ENCODE measurements at regions not wholly inside any gene's neighbourhood (a gene's known extent, or its start where the extent isn't known, plus 50 kb on each side); places are given as distances from the start of the nearest gene placed in this dataset.

- no peak for DNase-seq
Measured at GRCh38 chr13:66106246-66106645, 1123.9 kb downstream of the PCDH9 start.

DNA sequence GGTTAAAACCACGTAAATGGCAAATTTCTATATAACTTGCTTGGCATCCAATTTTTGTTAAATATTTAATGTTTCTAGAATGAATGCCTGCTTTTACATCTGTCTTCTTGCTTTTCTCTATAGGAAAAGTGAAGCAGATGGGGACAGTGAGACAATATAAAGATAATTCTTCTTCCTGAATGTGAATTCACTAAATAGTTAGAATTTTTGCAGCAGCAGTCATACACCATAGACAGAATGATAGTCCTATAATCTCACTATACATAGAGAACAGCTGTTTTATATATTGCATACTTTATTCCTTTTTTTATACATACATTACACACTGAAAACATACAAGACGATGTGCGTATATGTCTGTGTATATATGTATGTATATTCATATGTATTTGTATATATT is 1127.3 kb downstream of the PCDH9 start:
- Mint-ChIP-seq H3K4me3 (no peak overlapping the region), H3K27ac (no peak overlapping the region), H3K27me3 (ENCODE audit: low read depth, poor library complexity) (no peaks in the 10 kb centered on the region), H3K36me3 (ENCODE audit: low read depth) (no peaks in the 10 kb centered on the region), H3K4me1 (peaks cover 6% of the 10 kb centered on the region), H3K9me3 (no peaks in the 10 kb centered on the region)
- DNase-seq: no peak
- TF ChIP-seq, protein P1, sequence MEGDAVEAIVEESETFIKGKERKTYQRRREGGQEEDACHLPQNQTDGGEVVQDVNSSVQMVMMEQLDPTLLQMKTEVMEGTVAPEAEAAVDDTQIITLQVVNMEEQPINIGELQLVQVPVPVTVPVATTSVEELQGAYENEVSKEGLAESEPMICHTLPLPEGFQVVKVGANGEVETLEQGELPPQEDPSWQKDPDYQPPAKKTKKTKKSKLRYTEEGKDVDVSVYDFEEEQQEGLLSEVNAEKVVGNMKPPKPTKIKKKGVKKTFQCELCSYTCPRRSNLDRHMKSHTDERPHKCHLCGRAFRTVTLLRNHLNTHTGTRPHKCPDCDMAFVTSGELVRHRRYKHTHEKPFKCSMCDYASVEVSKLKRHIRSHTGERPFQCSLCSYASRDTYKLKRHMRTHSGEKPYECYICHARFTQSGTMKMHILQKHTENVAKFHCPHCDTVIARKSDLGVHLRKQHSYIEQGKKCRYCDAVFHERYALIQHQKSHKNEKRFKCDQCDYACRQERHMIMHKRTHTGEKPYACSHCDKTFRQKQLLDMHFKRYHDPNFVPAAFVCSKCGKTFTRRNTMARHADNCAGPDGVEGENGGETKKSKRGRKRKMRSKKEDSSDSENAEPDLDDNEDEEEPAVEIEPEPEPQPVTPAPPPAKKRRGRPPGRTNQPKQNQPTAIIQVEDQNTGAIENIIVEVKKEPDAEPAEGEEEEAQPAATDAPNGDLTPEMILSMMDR (IDR thresholded peaks at IDR 0.05): no peak

More at GRCh38 chr13:66106246-66106645, 1123.9 kb downstream of the PCDH9 start:
- H3K27ac Mint-ChIP-seq: no peak overlapping the region
- no peaks in the 10 kb centered on the region for H3K27me3 Mint-ChIP-seq (ENCODE audit: low read depth, poor library complexity)
- H3K36me3 Mint-ChIP-seq (ENCODE audit: low read depth): no peaks in the 10 kb centered on the region
- TF ChIP-seq, protein P1 (IDR thresholded peaks at IDR 0.05): no peak
- no peaks in the 10 kb centered on the region for H3K4me1 Mint-ChIP-seq
- H3K9me3 Mint-ChIP-seq: no peaks in the 10 kb centered on the region
- no peak overlapping the region for H3K4me3 Mint-ChIP-seq

- H3K4me3 Mint-ChIP-seq: no peak overlapping the region
- TF ChIP-seq, protein P1 (IDR thresholded peaks at IDR 0.05): no peak
- peaks cover 14% of the 10 kb centered on the region for H3K9me3 Mint-ChIP-seq
- H3K27ac Mint-ChIP-seq: no peak overlapping the region
- no peaks in the 10 kb centered on the region for H3K27me3 Mint-ChIP-seq (ENCODE audit: low read depth, poor library complexity)
- H3K4me1 Mint-ChIP-seq: peaks cover 6% of the 10 kb centered on the region
- H3K36me3 Mint-ChIP-seq (ENCODE audit: low read depth): no peaks in the 10 kb centered on the region
- DNase-seq: no peak
Measured at GRCh38 chr13:66099825-66100224, 1130.3 kb downstream of the PCDH9 start.

DNA sequence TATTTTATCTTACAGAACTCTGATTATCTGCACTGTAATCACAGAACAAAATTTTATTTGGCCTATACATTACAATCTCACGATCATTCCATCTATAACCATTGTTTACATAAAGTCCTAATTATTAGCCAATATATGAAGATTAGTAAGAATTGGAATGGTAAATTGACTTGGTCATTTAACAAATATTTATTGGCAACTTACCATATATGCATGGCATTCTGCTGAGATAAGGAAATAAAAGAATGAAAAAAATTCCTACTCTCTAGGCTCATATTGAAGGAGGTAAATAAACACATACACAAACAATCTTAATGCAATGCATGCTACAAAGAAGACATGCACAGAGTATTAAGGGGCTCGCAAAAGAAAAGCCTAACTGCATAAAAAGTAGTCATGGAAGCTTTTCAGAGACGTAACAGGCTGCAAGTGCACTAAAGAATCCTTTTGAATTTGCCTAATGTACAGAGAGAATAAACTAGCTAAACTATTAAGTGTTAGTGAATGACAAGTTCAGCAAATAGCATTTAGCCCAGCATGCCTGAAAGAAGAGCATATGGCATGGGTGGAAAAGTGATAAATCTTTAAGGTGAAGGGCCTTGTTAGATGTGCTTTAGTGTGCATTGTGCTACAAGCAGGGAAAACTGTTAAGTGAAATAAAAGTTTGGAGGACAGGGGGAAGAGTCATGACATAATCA is 1131.1 kb downstream of the PCDH9 start:
- Mint-ChIP-seq H3K4me1 (peaks cover 6% of the 10 kb centered on the region), H3K4me3 (no peak overlapping the region), H3K36me3 (ENCODE audit: low read depth) (no peaks in the 10 kb centered on the region), H3K27me3 (ENCODE audit: low read depth, poor library complexity) (no peaks in the 10 kb centered on the region), H3K27ac (no peak overlapping the region), H3K9me3 (peaks cover 18% of the 10 kb centered on the region)
- TF ChIP-seq, protein P1 (IDR thresholded peaks at IDR 0.05): no peak
- no peak for DNase-seq

GRCh38 chr13:66089711-66090110 is 1140.4 kb downstream of the PCDH9 start:
- Mint-ChIP-seq H3K27ac (no peak overlapping the region), H3K9me3 (peaks cover 8% of the 10 kb centered on the region), H3K4me3 (no peak overlapping the region), H3K36me3 (ENCODE audit: low read depth) (no peaks in the 10 kb centered on the region), H3K27me3 (ENCODE audit: low read depth, poor library complexity) (no peaks in the 10 kb centered on the region), H3K4me1 (peaks cover 6% of the 10 kb centered on the region)
- TF ChIP-seq, protein P1 (IDR thresholded peaks at IDR 0.05): no peak
- no peak for DNase-seq

GRCh38 chr13:66087269-66087710 is 1142.8 kb downstream of the PCDH9 start:
- Mint-ChIP-seq H3K4me3 (no peak overlapping the region), H3K4me1 (peaks cover 6% of the 10 kb centered on the region), H3K36me3 (ENCODE audit: low read depth) (no peaks in the 10 kb centered on the region), H3K27me3 (ENCODE audit: low read depth, poor library complexity) (peaks cover 4% of the 10 kb centered on the region), H3K27ac (no peak overlapping the region), H3K9me3 (no peaks in the 10 kb centered on the region)
- DNase-seq: no peak
- TF ChIP-seq, protein P1 (IDR thresholded peaks at IDR 0.05): no peak
